Natural killer cell (primary cell): ENCODE measurements at regions not wholly inside any gene's neighbourhood (a gene's known extent, or its start where the extent isn't known, plus 50 kb on each side); places are given as distances from the start of the nearest gene placed in this dataset.

Experiments
- ATAC-seq, 3 donors: fragments of 150-1000 bp in 2 of 3; fragments of 200-7000 bp in 1 of 3; cut with Tn5 transposase; 1 replicate in 1 of 3; 2 replicates in 2 of 3; pipeline ENCODE4 v1.10.0; 2021; ENCODE audit warnings: mild to moderate bottlenecking in 2 of 3, moderate library complexity in 2 of 3
- DNase-seq, 2 donors: peaks; one replicate each; pipeline versions ENCODE4 v3.0.0 to v3.0.0-alpha.2; 2013 to 2021; ENCODE audit warnings: mixed read lengths in 1 of 2
- H3K27ac ChIP-seq: one replicate; pipeline ENCODE4 v1.5.1; 2013; ENCODE audit warnings: mild to moderate bottlenecking, low read length
- H3K27me3 ChIP-seq: one replicate; pipeline ENCODE4 v1.6.1; 2013; ENCODE audit warnings: low read length; ENCODE audit not compliant: control insufficient read depth, insufficient read depth
- H3K36me3 ChIP-seq: one replicate; pipeline ENCODE4 v1.6.1; 2013; ENCODE audit warnings: low read length; ENCODE audit not compliant: control insufficient read depth, insufficient read depth
- H3K4me1 ChIP-seq: one replicate; pipeline ENCODE4 v1.6.1; 2013; ENCODE audit warnings: low read length; ENCODE audit not compliant: control insufficient read depth, insufficient read depth
- H3K4me3 ChIP-seq: one replicate; pipeline ENCODE4 v1.5.1; 2013; ENCODE audit warnings: low read length
- H3K9me3 ChIP-seq: one replicate; pipeline ENCODE4 v1.6.1; 2013; ENCODE audit warnings: low read length; ENCODE audit not compliant: control insufficient read depth, insufficient read depth
- H3K27ac Mint-ChIP-seq, 2 donors: one replicate each; pipeline ENCODE4 v1.8.0; 2022; ENCODE audit warnings: mild to moderate bottlenecking in 2 of 2, mixed read lengths in 2 of 2, moderate library complexity in 1 of 2
- H3K27me3 Mint-ChIP-seq, 2 donors: one replicate each; pipeline ENCODE4 v1.8.0; 2022; ENCODE audit warnings: low read depth in 2 of 2, mixed read lengths in 2 of 2
- H3K36me3 Mint-ChIP-seq: one replicate; pipeline ENCODE4 v1.8.0; 2022; ENCODE audit warnings: mixed read lengths
- H3K4me1 Mint-ChIP-seq, 2 donors: one replicate each; pipeline ENCODE4 v1.8.0; 2022; ENCODE audit warnings: mixed read lengths in 2 of 2
- H3K4me3 Mint-ChIP-seq: one replicate; pipeline ENCODE4 v1.8.0; 2022; ENCODE audit warnings: mild to moderate bottlenecking, moderate library complexity, mixed read lengths
- H3K9me3 Mint-ChIP-seq, 2 donors: one replicate each; pipeline ENCODE4 v1.8.0; 2022; ENCODE audit warnings: mixed read lengths in 2 of 2
- CTCF ChIP-seq: fragments of 200-600 bp; IDR thresholded peaks from one replicate; pipeline ENCODE4 v1.8.0; 2022; ENCODE audit warnings: antibody characterized with exemption
- WGBS: methylation state at CpG from one replicate; pipeline ENCODE4 v1.1.7; 2013; ENCODE audit warnings: missing lambda C conversion rate; ENCODE audit not compliant: insufficient coverage; 5-methylcytosine and 5-hydroxymethylcytosine counted together
- intact Hi-C: fragments of 100-400 bp; cut with micrococcal nuclease; formaldehyde crosslinking; loops from one replicate; pipeline ENCODE4 v1.14.2; 2022

DNA sequence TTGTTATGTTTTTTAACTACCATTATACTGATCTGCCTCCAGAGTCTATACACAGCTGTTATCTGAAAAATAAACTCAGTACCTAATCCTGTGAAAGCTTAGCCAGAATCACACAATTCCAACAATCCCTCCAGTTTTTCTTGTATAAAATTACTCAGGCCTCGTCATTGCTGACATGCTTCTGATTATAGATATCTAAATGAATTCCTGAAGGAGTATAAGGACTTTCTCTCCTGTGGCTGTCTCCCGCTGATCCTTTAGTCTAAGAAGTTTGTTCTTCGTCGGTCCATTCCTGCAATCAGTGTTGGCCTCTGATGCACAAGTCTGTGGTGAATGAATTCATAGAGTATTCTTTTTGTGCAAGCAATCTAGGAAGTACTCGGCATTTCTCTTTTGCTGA is 288.9 kb upstream of the SEMA3C start:
- no peaks in the 10 kb centered on the region for H3K27me3 Mint-ChIP-seq
- no peak for DNase-seq
- intact Hi-C loops, result no loop called here
- Histone ChIP-seq H3K36me3 (no peaks in the 10 kb centered on the region), H3K4me1 (no peaks in the 10 kb centered on the region), H3K27ac (no peak overlapping the region), H3K4me3 (no peak overlapping the region), H3K9me3 (no peaks in the 10 kb centered on the region), H3K27me3 (no peaks in the 10 kb centered on the region)
- ATAC-seq, result no peak
- H3K36me3 Mint-ChIP-seq, result no peaks in the 10 kb centered on the region
- 91% methylated on average over 5 of the region's 5 CpGs for WGBS
- no peaks in the 10 kb centered on the region for H3K4me1 Mint-ChIP-seq
- no peak overlapping the region for H3K4me3 Mint-ChIP-seq
- no peak for TF ChIP-seq CTCF
- no peak overlapping the region for H3K27ac Mint-ChIP-seq
- H3K9me3 Mint-ChIP-seq, result peaks cover 8 to 9% of the 10 kb centered on the region in 2 donors

GRCh38 chr7:81206667-81207360 is 288.0 kb upstream of the SEMA3C start:
- TF ChIP-seq CTCF, result no peak
- Histone ChIP-seq H3K36me3 (no peaks in the 10 kb centered on the region), H3K27ac (no peak overlapping the region), H3K4me3 (no peak overlapping the region), H3K9me3 (no peaks in the 10 kb centered on the region), H3K4me1 (no peaks in the 10 kb centered on the region), H3K27me3 (no peaks in the 10 kb centered on the region)
- intact Hi-C loops, result no loop called here
- ATAC-seq, result no peak
- Mint-ChIP-seq H3K27me3 (no peaks in the 10 kb centered on the region), H3K4me1 (no peaks in the 10 kb centered on the region), H3K36me3 (no peaks in the 10 kb centered on the region), H3K9me3 (peaks cover 8 to 9% of the 10 kb centered on the region in 2 donors), H3K4me3 (no peak overlapping the region), H3K27ac (no peak overlapping the region)
- no peak for DNase-seq
- WGBS, result 74% methylated on average over 2 of the region's 2 CpGs

GRCh38 chr7:81206217-81206616 is 287.4 kb upstream of the SEMA3C start:
- TF ChIP-seq CTCF, result no peak
- Histone ChIP-seq H3K27ac (no peak overlapping the region), H3K4me1 (no peaks in the 10 kb centered on the region), H3K4me3 (no peak overlapping the region), H3K9me3 (no peaks in the 10 kb centered on the region), H3K36me3 (no peaks in the 10 kb centered on the region), H3K27me3 (no peaks in the 10 kb centered on the region)
- Mint-ChIP-seq H3K4me3 (no peak overlapping the region), H3K36me3 (no peaks in the 10 kb centered on the region), H3K9me3 (peaks cover 8 to 10% of the 10 kb centered on the region in 2 donors), H3K27ac (no peak overlapping the region), H3K27me3 (no peaks in the 10 kb centered on the region), H3K4me1 (no peaks in the 10 kb centered on the region)
- 87% methylated on average over 3 of the region's 3 CpGs for WGBS
- no peak for ATAC-seq
- DNase-seq, result no peak
- intact Hi-C loops, result no loop called here

- WGBS, result 100% methylated on average over 3 of the region's 5 CpGs
- intact Hi-C loops, result no loop called here
- Histone ChIP-seq H3K27ac (no peak overlapping the region), H3K9me3 (no peaks in the 10 kb centered on the region), H3K36me3 (no peaks in the 10 kb centered on the region), H3K4me1 (no peaks in the 10 kb centered on the region), H3K4me3 (no peak overlapping the region), H3K27me3 (no peaks in the 10 kb centered on the region)
- TF ChIP-seq CTCF, result no peak
- no peak for DNase-seq
- H3K4me1 Mint-ChIP-seq, result no peaks in the 10 kb centered on the region
- no peak overlapping the region for H3K27ac Mint-ChIP-seq
- H3K9me3 Mint-ChIP-seq, result peaks cover 10 to 24% of the 10 kb centered on the region in 2 donors
- H3K27me3 Mint-ChIP-seq, result no peaks in the 10 kb centered on the region
- H3K36me3 Mint-ChIP-seq, result no peaks in the 10 kb centered on the region
- no peak overlapping the region for H3K4me3 Mint-ChIP-seq
- no peak for ATAC-seq
These were observed 282.3 kb upstream of the SEMA3C start for GRCh38 chr7:81201188-81201587.
